KOPT-K1 (cell line): ENCODE measurements at regions not wholly inside any gene's neighbourhood (a gene's known extent, or its start where the extent isn't known, plus 50 kb on each side); places are given as distances from the start of the nearest gene placed in this dataset.

Experiments
- H3K27ac ChIP-seq: fragments of 200-600 bp; sonication (generic); 2 replicates; pipeline ENCODE4 v1.5.1; 2016; ENCODE audit warnings: antibody characterized with exemption, mild to moderate bottlenecking, low read depth, low read length; ENCODE audit not compliant: poor library complexity, severe bottlenecking
- H3K36me3 ChIP-seq: fragments of 200-600 bp; sonication (generic); 2 replicates; pipeline ENCODE4 v1.5.1; 2017; ENCODE audit warnings: antibody characterized with exemption, mild to moderate bottlenecking, low read length, moderate library complexity; ENCODE audit not compliant: insufficient read depth
- H3K9me3 ChIP-seq: fragments of 200-600 bp; sonication (generic); 2 replicates; pipeline ENCODE4 v1.5.1; 2017; ENCODE audit warnings: antibody characterized with exemption, low read length, mild to moderate bottlenecking; ENCODE audit not compliant: insufficient read depth, poor library complexity, severe bottlenecking

- no peaks in the 10 kb centered on the region for H3K9me3 ChIP-seq
- H3K27ac ChIP-seq, result no peak overlapping the region
- H3K36me3 ChIP-seq, result no peaks in the 10 kb centered on the region
Measured at GRCh38 chr2:38509947-38510326, 92.8 kb downstream of the HNRNPLL start.

GRCh38 chr2:38509314-38509946, 93.3 kb downstream of the HNRNPLL start:
- H3K9me3 ChIP-seq, result no peaks in the 10 kb centered on the region
- H3K27ac ChIP-seq, result no peak overlapping the region
- no peaks in the 10 kb centered on the region for H3K36me3 ChIP-seq

- H3K36me3 ChIP-seq, result no peaks in the 10 kb centered on the region
- no peak overlapping the region for H3K27ac ChIP-seq
Measured at GRCh38 chr2:38508311-38509039, 94.3 kb downstream of the HNRNPLL start.

GRCh38 chr2:38507712-38508111, 95.0 kb downstream of the HNRNPLL start:
- no peaks in the 10 kb centered on the region for H3K9me3 ChIP-seq
- no peaks in the 10 kb centered on the region for H3K36me3 ChIP-seq

More at GRCh38 chr2:38508311-38509039, 94.3 kb downstream of the HNRNPLL start:
- H3K9me3 ChIP-seq, result no peaks in the 10 kb centered on the region

GRCh38 chr2:38505779-38506178, 96.9 kb downstream of the HNRNPLL start:
- Histone ChIP-seq H3K9me3 (peaks cover 10% of the 10 kb centered on the region), H3K27ac (no peak overlapping the region), H3K36me3 (no peaks in the 10 kb centered on the region)

More at GRCh38 chr2:38507712-38508111, 95.0 kb downstream of the HNRNPLL start:
- H3K27ac ChIP-seq, result no peak overlapping the region

- no peaks in the 10 kb centered on the region for H3K36me3 ChIP-seq
- H3K9me3 ChIP-seq, result peaks cover 10% of the 10 kb centered on the region
- H3K27ac ChIP-seq, result no peak overlapping the region
Measured at GRCh38 chr2:38504169-38504568, 98.6 kb downstream of the HNRNPLL start.

GRCh38 chr2:38502107-38502506, 100.6 kb downstream of the HNRNPLL start:
- Histone ChIP-seq H3K27ac (no peak overlapping the region), H3K9me3 (peaks cover 10% of the 10 kb centered on the region), H3K36me3 (no peaks in the 10 kb centered on the region)

- H3K27ac ChIP-seq, result no peak overlapping the region
- no peaks in the 10 kb centered on the region for H3K36me3 ChIP-seq
- peaks cover 10% of the 10 kb centered on the region for H3K9me3 ChIP-seq
Measured at GRCh38 chr2:38500283-38500634, 102.5 kb downstream of the HNRNPLL start.

- Histone ChIP-seq H3K9me3 (peaks cover 10% of the 10 kb centered on the region), H3K27ac (no peak overlapping the region), H3K36me3 (no peaks in the 10 kb centered on the region)
Measured at GRCh38 chr2:38499548-38500282, 103.0 kb downstream of the HNRNPLL start.

- Histone ChIP-seq H3K36me3 (no peaks in the 10 kb centered on the region), H3K9me3 (peaks cover 10% of the 10 kb centered on the region), H3K27ac (peak overlapping the region; percentile 1)
Measured at GRCh38 chr2:38498045-38498481, 104.7 kb downstream of the HNRNPLL start.

- Histone ChIP-seq H3K27ac (no peak overlapping the region), H3K9me3 (peaks cover 10% of the 10 kb centered on the region), H3K36me3 (no peaks in the 10 kb centered on the region)
Measured at GRCh38 chr2:38497670-38498037, 105.1 kb downstream of the HNRNPLL start.

GRCh38 chr2:38496927-38497669, 105.6 kb downstream of the HNRNPLL start:
- no peak overlapping the region for H3K27ac ChIP-seq
- no peaks in the 10 kb centered on the region for H3K36me3 ChIP-seq
- H3K9me3 ChIP-seq, result peaks cover 5% of the 10 kb centered on the region

GRCh38 chr2:38495880-38496279, 106.8 kb downstream of the HNRNPLL start:
- Histone ChIP-seq H3K27ac (no peak overlapping the region), H3K36me3 (no peaks in the 10 kb centered on the region), H3K9me3 (no peaks in the 10 kb centered on the region)

- Histone ChIP-seq H3K27ac (no peak overlapping the region), H3K36me3 (no peaks in the 10 kb centered on the region), H3K9me3 (no peaks in the 10 kb centered on the region)
Measured at GRCh38 chr2:38494394-38494793, 108.3 kb downstream of the HNRNPLL start.

GRCh38 chr2:38492042-38492615, 110.6 kb downstream of the HNRNPLL start:
- Histone ChIP-seq H3K9me3 (no peaks in the 10 kb centered on the region), H3K27ac (no peak overlapping the region), H3K36me3 (no peaks in the 10 kb centered on the region)
